ENCODE measurements at regions not wholly inside any gene's neighbourhood (a gene's known extent, or its start where the extent isn't known, plus 50 kb on each side); places are given as distances from the start of the nearest gene placed in this dataset.
"Not testable (repeated sequence)": the region's sequence is repeated elsewhere in the genome, so short reads cannot be mapped to it uniquely, and the experiment has no call there.

DNA sequence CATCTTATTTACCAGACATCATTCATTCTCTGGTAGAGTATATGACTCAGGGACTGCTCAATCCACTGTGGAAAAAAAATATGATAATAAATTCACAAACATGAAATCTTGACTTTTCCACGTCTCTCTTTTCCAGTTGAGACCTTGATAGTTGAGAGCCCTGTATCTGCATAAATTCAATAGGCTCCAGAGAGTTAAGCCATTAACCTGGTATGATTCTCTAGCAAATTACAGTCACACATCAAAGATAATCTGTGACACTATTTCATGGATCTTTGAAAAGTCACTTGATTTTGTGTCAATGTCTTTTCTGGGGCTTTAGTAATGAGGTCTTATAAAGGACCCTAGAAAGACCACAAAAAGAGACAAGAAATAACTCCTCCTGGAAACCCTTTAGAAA lies 154.2 kb upstream of the FOXG1 start:
- intact Hi-C loops (cut with micrococcal nuclease): no loop called here
- peaks cover 19% of the 10 kb centered on the region for H3K9me3 Mint-ChIP-seq
- H3K27ac Mint-ChIP-seq: no peak overlapping the region
- no peaks in the 10 kb centered on the region for H3K27me3 Mint-ChIP-seq (ENCODE audit: low read depth)
- no peak overlapping the region for H3K4me3 Mint-ChIP-seq (ENCODE audit: low read depth)
- no peaks in the 10 kb centered on the region for H3K36me3 Mint-ChIP-seq (ENCODE audit: low read depth)
- H3K4me1 Mint-ChIP-seq (ENCODE audit: low read depth): no peaks in the 10 kb centered on the region
- DNase-seq (ENCODE audit: low spot score): no peak

DNA sequence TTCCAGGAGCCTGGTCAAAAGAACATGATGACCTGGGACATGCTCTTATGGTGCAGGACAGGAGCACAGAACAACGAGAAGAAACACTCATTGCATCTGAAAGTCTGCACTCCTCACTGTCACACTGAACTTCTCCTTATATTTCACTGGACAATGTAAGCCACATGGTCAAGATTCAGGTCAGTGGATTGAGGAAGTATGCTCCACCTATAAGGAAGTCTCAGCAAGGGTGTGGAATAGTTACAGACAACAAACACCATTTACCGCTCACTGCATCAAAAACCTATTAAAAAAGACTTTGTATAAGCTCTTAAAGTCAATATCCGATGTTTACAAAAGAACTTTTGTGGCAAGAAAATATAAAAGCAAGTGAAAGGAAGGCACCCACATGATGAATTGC lies 153.1 kb upstream of the FOXG1 start:
- peaks cover 18% of the 10 kb centered on the region for H3K9me3 Mint-ChIP-seq
- H3K36me3 Mint-ChIP-seq (ENCODE audit: low read depth): no peaks in the 10 kb centered on the region
- H3K27ac Mint-ChIP-seq: no peak overlapping the region
- no peaks in the 10 kb centered on the region for H3K27me3 Mint-ChIP-seq (ENCODE audit: low read depth)
- H3K4me1 Mint-ChIP-seq (ENCODE audit: low read depth): no peaks in the 10 kb centered on the region
- no peak for DNase-seq (ENCODE audit: low spot score)
- no peak overlapping the region for H3K4me3 Mint-ChIP-seq (ENCODE audit: low read depth)
- intact Hi-C loops (cut with micrococcal nuclease): no loop called here

DNA sequence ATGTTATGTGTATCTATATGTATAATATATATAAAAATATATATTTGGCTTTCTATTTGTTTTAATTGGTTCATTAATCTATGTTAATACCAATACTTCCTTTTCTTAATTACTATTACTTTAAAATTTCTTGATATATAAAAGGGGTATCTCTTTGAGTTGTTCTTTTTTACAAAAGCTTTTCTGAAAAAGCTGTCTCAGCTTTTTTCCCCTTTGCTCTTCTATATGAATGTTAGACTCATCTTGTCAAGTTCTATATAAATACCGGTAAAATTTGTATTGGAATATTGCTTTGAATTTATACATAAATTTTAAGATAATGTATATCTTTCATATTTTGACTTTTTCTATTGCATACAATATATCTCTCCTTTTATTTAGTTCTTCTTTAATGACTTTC lies 139.8 kb upstream of the FOXG1 start:
- intact Hi-C loops (cut with micrococcal nuclease): no loop called here
- Mint-ChIP-seq H3K4me1 (ENCODE audit: low read depth) (no peaks in the 10 kb centered on the region), H3K4me3 (ENCODE audit: low read depth) (no peak overlapping the region), H3K27ac (no peak overlapping the region), H3K36me3 (ENCODE audit: low read depth) (no peaks in the 10 kb centered on the region), H3K9me3 (peaks cover 25% of the 10 kb centered on the region), H3K27me3 (ENCODE audit: low read depth) (no peaks in the 10 kb centered on the region)
- DNase-seq (ENCODE audit: low spot score): no peak

DNA sequence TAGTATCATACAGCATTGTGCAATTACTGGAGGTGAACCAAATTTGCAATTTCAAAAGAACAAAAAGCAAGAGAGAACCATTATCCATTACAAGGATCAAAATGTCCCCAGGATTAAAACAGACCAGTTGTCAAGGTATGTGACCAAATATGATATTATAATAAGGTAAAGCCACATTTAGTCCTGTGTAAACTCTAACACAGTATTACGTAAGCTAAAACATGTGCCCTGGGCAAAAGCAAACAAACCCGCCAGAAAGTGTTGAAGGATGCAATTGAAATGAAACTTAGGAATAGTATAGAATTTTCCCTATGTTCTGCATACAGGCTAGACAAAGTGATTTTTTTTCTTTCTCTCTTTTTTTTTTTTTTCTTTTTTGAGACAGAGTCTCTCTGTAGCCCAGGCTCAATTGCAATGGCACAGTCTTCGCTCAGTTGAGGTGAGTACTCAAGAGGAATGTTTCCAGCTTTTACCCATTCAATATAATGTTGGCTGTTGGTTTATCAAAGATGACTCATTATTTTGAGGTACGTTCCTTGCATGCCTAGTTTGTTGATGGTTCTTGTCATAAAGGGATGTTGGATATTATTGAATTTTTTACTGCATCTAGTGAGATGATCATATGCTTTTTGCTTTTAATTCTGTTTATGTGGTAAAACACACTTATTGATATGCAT lies 137.1 kb upstream of the FOXG1 start:
- no peak overlapping the region for H3K27ac Mint-ChIP-seq
- no peak overlapping the region for H3K4me3 Mint-ChIP-seq (ENCODE audit: low read depth)
- no peak for DNase-seq (ENCODE audit: low spot score)
- no peaks in the 10 kb centered on the region for H3K36me3 Mint-ChIP-seq (ENCODE audit: low read depth)
- H3K27me3 Mint-ChIP-seq (ENCODE audit: low read depth): no peaks in the 10 kb centered on the region
- H3K9me3 Mint-ChIP-seq: peaks cover 28% of the 10 kb centered on the region
- intact Hi-C loops (cut with micrococcal nuclease): no loop called here
- H3K4me1 Mint-ChIP-seq (ENCODE audit: low read depth): no peaks in the 10 kb centered on the region

DNA sequence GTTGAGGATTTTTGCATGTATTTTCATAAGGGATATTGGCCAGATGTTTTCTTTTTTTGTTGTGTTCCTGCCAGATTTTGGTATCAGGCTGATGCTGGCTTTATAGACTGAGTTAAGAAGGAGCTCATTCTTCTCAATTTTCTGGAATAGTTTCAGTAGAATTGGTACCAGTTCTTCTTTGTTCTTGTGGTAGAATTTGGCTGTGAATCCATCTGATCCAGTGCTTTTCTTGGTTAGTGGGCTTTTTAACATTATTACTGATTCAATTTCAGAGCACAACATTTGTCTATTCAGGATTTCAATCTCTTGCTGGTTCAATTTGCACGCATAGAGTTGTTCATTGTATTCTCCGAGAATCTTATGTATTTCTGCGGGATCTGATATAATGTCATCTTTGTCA lies 136.5 kb upstream of the FOXG1 start:
- H3K36me3 Mint-ChIP-seq (ENCODE audit: low read depth): no peaks in the 10 kb centered on the region
- H3K27ac Mint-ChIP-seq: no peak overlapping the region
- H3K9me3 Mint-ChIP-seq: peaks cover 28% of the 10 kb centered on the region
- no peak overlapping the region for H3K4me3 Mint-ChIP-seq (ENCODE audit: low read depth)
- intact Hi-C loops (cut with micrococcal nuclease): no loop called here
- no peaks in the 10 kb centered on the region for H3K4me1 Mint-ChIP-seq (ENCODE audit: low read depth)
- DNase-seq (ENCODE audit: low spot score): no peak
- H3K27me3 Mint-ChIP-seq (ENCODE audit: low read depth): no peaks in the 10 kb centered on the region

DNA sequence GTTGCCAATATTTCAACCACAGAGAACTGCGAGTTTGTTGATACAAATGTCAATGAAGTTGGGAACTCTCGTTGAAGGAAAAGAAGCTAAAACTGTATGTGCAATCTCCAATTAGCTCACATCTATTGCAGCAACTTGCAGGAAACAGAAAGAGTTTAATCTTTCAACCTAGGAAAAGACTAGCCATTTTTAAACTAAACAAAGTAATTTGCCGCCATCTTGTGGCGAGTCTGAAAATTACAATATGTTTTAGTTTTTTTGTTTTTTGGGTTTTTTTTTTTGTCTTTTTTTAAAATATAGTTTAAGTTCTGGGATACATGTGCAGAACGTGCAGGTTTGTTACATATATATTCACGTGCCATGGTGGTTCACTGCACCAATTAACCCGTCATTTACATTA lies 131.2 kb upstream of the FOXG1 start:
- intact Hi-C loops (cut with micrococcal nuclease): no loop called here
- H3K36me3 Mint-ChIP-seq (ENCODE audit: low read depth): no peaks in the 10 kb centered on the region
- H3K27me3 Mint-ChIP-seq (ENCODE audit: low read depth): no peaks in the 10 kb centered on the region
- peaks cover 20% of the 10 kb centered on the region for H3K9me3 Mint-ChIP-seq
- H3K4me3 Mint-ChIP-seq (ENCODE audit: low read depth): no peak overlapping the region
- no peak overlapping the region for H3K27ac Mint-ChIP-seq
- H3K4me1 Mint-ChIP-seq (ENCODE audit: low read depth): no peaks in the 10 kb centered on the region
- no peak for DNase-seq (ENCODE audit: low spot score)

DNA sequence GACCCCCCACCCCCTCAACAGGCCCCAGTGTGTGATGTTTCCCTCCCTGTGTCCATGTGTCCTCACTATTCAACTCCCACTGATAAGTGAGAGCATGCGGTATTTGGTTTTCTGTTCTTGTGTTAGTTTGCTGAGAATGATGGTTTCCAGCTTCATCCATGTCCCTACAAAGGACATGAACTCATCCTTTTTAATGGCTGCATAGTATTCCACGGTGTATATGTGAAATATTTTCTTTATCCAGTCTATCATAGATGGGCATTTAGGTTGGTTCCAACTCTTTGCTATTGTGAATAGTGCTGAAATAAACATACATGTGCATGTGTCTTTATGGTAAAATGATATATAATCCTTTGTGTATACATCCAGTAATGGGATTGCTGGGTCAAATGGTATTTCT lies 130.8 kb upstream of the FOXG1 start:
- H3K4me1 Mint-ChIP-seq (ENCODE audit: low read depth); H3K27me3 Mint-ChIP-seq (ENCODE audit: low read depth); H3K4me3 Mint-ChIP-seq (ENCODE audit: low read depth); DNase-seq (ENCODE audit: low spot score); intact Hi-C loops (cut with micrococcal nuclease); H3K36me3 Mint-ChIP-seq (ENCODE audit: low read depth); H3K27ac Mint-ChIP-seq: not testable (repeated sequence)
- peaks cover 16% of the 10 kb centered on the region for H3K9me3 Mint-ChIP-seq

DNA sequence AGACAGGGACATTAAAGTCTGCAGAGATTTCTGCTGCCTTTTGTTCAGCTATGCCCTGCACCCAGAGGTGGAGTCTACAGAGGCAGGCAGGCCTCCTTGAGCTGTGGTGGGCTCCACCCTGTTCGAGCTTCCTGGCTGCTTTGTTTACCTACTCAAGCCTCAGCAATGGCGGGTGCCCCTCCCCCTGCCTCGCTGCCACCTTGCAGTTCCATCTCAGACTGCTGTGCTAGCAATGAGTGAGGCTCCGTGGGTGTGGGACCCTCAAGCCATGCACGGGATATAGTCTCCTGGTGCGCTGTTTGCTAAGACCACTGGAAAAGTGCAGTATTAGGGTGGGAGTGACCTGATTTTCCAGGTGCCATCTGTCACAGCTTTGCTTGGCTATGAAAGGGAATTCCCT lies 125.4 kb upstream of the FOXG1 start:
- H3K9me3 Mint-ChIP-seq: peaks cover 22% of the 10 kb centered on the region
- DNase-seq (ENCODE audit: low spot score); H3K4me3 Mint-ChIP-seq (ENCODE audit: low read depth); intact Hi-C loops (cut with micrococcal nuclease); H3K27me3 Mint-ChIP-seq (ENCODE audit: low read depth); H3K36me3 Mint-ChIP-seq (ENCODE audit: low read depth); H3K4me1 Mint-ChIP-seq (ENCODE audit: low read depth); H3K27ac Mint-ChIP-seq: not testable (repeated sequence)

DNA sequence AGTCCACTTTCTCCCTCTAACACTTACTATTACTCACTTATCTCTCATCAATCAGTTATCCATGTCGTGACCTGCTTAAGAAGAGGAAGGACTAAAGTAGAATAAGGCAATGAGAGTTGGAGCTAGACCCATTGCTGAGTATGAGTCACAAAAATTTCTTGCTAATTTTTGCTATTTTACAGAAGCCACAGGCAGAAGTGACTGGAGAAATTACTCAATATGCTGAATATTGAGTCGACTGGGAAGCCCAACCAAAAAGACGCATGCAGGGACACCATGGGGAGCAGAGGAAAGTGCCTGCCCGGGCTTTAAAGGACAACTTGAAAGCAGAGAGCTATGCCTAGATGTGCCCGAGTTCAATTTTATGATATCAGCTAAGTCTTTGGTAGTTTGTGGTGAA lies 115.4 kb upstream of the FOXG1 start:
- no peak for DNase-seq (ENCODE audit: low spot score)
- peaks cover 48% of the 10 kb centered on the region for H3K9me3 Mint-ChIP-seq
- no peaks in the 10 kb centered on the region for H3K36me3 Mint-ChIP-seq (ENCODE audit: low read depth)
- H3K27me3 Mint-ChIP-seq (ENCODE audit: low read depth): no peaks in the 10 kb centered on the region
- H3K27ac Mint-ChIP-seq: no peak overlapping the region
- intact Hi-C loops (cut with micrococcal nuclease): no loop called here
- no peak overlapping the region for H3K4me3 Mint-ChIP-seq (ENCODE audit: low read depth)
- no peaks in the 10 kb centered on the region for H3K4me1 Mint-ChIP-seq (ENCODE audit: low read depth)

DNA sequence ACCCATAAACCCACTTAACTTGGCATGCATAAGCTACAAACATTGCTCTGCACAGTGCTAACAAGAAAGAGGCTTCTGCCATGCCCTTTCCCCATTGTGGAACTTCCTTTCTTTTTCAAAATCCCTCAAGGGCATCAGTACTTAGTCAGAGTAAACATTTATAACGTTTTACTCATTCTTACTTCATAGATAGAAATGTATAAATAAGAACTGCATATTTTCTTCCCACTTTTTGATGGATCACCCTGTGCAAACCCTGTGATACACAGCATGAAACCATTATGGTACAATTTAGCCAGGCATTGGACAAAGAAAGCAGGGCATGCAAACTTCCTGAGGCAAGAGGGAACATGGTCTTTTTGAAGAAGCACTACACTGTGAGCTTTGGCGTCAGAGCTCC lies 113.8 kb upstream of the FOXG1 start:
- intact Hi-C loops (cut with micrococcal nuclease): no loop called here
- DNase-seq (ENCODE audit: low spot score): no peak
- Mint-ChIP-seq H3K27ac (no peak overlapping the region), H3K9me3 (peaks cover 42% of the 10 kb centered on the region), H3K4me1 (ENCODE audit: low read depth) (no peaks in the 10 kb centered on the region), H3K36me3 (ENCODE audit: low read depth) (no peaks in the 10 kb centered on the region), H3K27me3 (ENCODE audit: low read depth) (no peaks in the 10 kb centered on the region), H3K4me3 (ENCODE audit: low read depth) (no peak overlapping the region)

DNA sequence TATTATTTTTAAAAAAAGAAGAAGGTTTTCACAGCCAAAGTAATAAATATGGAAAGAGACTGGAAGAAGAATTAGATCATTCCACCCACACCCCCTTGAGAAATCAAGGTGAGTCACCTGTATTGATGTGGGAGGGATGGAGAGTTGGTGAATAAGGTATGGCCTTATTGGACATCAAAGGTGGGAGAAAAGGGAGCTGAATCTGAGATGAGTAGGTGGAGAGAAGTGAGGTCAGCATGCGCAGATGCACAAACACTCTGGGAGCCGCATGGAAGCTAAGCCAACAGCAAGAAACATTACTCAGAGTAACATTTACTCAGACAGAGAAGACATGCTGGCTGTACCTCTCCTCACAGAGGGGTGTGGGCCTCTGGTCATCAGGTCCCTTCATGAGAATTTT lies 113.1 kb upstream of the FOXG1 start:
- Mint-ChIP-seq H3K9me3 (peaks cover 42% of the 10 kb centered on the region), H3K27ac (no peak overlapping the region), H3K4me1 (ENCODE audit: low read depth) (no peaks in the 10 kb centered on the region), H3K4me3 (ENCODE audit: low read depth) (no peak overlapping the region), H3K27me3 (ENCODE audit: low read depth) (no peaks in the 10 kb centered on the region), H3K36me3 (ENCODE audit: low read depth) (no peaks in the 10 kb centered on the region)
- intact Hi-C loops (cut with micrococcal nuclease): no loop called here
- no peak for DNase-seq (ENCODE audit: low spot score)

DNA sequence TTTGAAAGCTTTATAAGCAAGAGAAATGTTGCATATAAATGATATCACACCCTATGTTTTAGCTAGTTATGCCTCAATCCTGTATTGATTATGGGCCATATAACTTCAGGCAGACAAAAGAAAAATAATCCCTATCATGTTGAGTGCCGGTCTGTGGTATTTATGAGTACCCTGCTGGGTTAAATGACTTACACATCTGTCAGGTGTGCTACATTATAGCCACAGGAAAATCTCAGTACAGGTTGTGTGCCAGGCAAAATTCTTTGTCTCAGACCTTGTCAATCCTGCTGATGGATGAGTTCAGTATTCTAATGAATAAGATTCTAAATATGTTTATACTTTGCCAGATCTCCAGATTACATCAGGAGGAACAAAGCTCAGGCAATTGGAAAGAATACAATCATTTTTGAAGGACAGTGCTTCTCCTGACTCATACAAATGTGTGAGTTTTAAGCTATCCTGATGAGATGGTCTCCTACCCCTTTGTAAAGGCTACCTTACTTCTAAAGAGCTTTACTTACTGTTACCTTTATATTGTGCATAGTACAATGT lies 109.8 kb upstream of the FOXG1 start:
- H3K4me3 Mint-ChIP-seq (ENCODE audit: low read depth): no peak overlapping the region
- intact Hi-C loops (cut with micrococcal nuclease): no loop called here
- no peak for DNase-seq (ENCODE audit: low spot score)
- H3K27ac Mint-ChIP-seq: no peak overlapping the region
- no peaks in the 10 kb centered on the region for H3K4me1 Mint-ChIP-seq (ENCODE audit: low read depth)
- H3K27me3 Mint-ChIP-seq (ENCODE audit: low read depth): no peaks in the 10 kb centered on the region
- peaks cover 37% of the 10 kb centered on the region for H3K9me3 Mint-ChIP-seq
- H3K36me3 Mint-ChIP-seq (ENCODE audit: low read depth): no peaks in the 10 kb centered on the region

DNA sequence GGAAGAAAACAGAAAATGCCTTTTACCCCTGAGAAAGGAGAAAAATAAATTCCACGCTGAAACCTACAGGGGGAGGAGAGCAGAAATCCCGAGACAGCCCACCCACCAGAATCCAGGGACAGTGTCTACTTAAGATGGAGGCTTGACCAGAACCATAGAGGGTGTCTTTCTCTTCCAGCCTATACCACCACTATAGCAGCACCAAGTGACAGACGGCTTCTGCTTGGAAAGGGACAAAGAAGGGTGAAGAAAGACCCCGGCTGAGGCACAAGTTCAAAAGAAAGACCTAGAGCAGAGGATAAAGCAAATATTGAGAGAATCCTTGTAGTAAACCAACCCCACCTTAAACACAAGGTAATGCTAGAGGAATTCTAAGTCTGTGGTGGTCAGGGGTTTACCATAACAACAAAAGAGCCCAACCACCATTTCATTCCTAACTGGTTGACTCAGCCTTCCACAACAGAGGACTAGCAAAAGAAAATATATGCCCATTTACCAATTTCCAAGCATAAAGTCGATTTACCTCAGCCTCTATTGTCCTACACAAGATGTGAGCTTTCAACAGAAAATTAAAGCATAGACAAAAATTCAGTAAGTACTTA lies 105.3 kb upstream of the FOXG1 start:
- intact Hi-C loops (cut with micrococcal nuclease): no loop called here
- DNase-seq (ENCODE audit: low spot score): no peak
- H3K36me3 Mint-ChIP-seq (ENCODE audit: low read depth): no peaks in the 10 kb centered on the region
- H3K4me1 Mint-ChIP-seq (ENCODE audit: low read depth): no peaks in the 10 kb centered on the region
- H3K27me3 Mint-ChIP-seq (ENCODE audit: low read depth): no peaks in the 10 kb centered on the region
- H3K4me3 Mint-ChIP-seq (ENCODE audit: low read depth): no peak overlapping the region
- H3K27ac Mint-ChIP-seq: no peak overlapping the region
- H3K9me3 Mint-ChIP-seq: peaks cover 23% of the 10 kb centered on the region
